Superior temporal gyrus (tissue), 1 donor: ENCODE measurements at regions not wholly inside any gene's neighbourhood (a gene's known extent, or its start where the extent isn't known, plus 50 kb on each side); places are given as distances from the start of the nearest gene placed in this dataset.
A peak's percentile ranks its signal among the peaks of the same experiment; 100 is the strongest.

Experiments
- DNase-seq: peaks from one replicate; pipeline ENCODE4 v3.0.0-alpha.2; 2016; ENCODE audit errors: extremely low spot score

- peak; percentile 44 for DNase-seq
These were observed 128.8 kb upstream of the TRIB2 start for GRCh38 chr2:12587729-12588522.

DNA sequence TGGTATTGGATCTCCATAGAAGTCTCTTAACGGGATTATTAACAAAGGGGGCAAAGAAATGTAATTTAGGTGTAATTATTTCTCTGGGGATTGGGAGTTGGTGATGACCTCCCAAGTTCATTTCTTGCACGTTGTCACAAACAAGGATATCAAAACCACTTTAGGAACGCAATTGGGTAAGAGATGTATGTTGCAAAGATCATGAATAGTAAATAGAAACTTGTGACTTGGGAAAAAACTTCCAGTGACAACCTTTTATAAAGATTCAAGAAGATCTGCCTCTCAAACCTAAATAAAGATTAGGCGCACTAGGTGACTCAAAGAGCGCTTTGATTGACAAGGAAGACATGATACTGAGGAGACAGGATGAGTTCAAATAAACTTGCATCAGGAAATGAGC, 127.8 kb upstream of the TRIB2 start:
- DNase-seq: no peak

DNA sequence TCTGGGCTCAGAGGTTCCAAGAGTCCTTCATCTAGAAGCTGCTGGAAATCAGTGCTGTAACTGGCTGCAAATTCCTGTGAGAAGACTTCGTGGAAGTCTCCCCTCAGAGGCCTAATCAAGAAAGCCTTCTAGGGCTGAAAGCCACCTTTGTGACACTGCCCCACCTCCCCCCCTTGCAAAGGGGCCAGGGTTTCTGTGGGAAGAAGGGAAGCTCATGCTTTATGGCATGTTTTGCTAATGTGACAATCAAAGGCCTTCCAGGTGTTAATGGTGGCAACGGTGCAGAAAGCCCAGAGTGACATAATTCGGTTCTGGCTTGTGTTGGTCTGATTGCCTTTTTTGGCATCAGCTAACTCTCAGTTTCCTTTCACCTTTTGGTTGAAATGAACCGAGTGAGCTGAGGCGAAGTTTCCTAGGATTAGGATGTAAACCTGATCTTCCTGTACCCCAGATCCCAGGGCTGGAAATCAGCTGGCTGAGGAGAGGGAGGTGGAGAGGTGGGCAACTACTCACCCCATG, 126.9 kb upstream of the TRIB2 start:
- no peak for DNase-seq

DNA sequence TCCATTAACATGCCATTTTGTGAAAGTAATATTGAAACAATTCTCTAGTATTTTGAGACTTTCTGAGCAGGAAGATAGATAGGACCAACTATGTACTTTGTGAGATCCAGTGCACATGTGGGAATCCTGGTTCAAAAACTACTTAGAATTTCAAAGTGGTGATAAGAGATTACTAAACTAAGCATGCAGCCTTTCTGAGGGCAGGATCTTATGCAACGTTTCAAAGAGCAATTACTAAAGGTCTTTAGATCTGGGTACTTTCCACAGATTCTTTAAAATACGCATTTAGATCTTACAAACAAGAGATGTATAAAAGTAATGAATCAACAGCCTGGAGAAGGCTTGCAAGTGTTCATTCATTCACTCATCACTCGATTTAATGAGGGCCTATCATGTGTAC, 124.4 kb upstream of the TRIB2 start:
- DNase-seq: no peak

DNA sequence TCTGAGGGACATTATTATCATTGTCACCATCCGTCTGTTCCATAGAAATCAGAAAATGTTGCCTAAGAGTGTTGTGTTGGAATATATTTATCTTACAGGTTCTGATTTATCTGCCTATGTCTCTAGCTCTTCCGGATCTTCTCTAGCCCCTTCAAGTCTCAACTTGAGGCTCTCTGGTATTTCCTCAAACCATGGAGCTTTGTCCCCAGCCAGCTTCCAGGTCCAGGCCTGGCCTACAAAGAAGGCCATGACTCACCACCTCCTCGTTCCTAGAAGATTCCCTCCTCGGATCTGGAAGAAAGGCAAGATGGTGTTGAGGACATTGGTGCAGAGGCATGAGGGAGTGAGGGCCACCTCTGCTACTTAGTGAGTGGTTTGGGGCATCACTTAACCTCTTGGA, 122.1 kb upstream of the TRIB2 start:
- DNase-seq: no peak

DNA sequence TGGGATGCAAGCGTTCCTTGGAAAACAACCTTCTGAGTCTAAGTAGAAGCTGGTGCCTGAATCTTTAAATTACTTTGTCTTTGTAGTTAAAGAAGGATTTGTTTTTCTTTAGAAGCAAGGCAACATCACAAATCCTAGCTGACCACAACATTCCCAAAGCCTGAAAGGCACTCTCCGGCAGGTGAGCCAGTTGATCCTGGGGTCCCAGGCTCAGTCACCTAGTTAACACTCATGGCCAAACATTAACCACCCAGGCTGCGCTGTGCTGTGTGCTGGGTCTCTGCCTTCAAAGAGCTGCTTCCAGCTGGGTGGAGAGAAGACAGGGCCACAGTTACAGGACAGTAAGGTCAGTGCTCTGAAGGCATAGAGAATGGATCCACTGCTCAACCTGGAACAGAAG, 120.0 kb upstream of the TRIB2 start:
- DNase-seq: no peak

DNA sequence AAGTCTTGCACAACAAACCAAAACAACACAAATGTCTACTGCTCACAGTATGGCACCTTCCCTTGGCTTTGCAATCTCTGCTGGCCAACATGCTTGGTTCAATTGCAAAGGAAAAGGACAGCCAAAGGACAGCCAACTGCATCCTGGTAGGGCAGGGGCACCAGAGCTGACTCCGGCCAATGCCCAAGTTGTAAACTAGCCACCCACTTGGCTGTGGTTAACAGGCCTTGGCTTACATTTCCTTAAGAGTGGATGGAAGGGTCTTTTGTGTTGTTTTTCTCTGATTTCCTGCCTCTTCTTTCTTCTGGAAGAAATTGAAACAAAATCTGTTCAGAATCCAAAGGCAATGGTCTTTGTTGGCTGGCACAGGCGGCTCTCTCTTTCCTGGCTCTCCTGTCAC, 119.1 kb upstream of the TRIB2 start:
- DNase-seq: peak; percentile 23

DNA sequence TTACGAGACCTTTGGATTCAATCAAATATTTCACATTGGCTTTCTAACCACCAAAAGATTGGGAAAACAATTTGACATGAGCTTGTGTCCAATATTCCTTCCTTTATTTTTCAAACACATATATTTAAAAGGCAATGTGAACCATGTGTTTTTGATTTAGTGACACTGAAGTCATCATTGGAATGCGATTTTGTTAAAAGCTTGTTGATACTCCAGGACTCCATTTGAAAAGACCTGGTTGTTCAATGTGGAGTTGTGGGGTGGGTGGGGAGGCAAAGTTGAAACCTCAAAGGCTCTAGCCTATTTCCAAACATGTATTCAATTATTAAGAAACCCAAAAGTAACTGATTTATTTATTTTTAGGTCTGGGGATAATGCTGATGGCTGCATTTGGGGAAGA, 114.1 kb upstream of the TRIB2 start:
- DNase-seq: no peak

DNA sequence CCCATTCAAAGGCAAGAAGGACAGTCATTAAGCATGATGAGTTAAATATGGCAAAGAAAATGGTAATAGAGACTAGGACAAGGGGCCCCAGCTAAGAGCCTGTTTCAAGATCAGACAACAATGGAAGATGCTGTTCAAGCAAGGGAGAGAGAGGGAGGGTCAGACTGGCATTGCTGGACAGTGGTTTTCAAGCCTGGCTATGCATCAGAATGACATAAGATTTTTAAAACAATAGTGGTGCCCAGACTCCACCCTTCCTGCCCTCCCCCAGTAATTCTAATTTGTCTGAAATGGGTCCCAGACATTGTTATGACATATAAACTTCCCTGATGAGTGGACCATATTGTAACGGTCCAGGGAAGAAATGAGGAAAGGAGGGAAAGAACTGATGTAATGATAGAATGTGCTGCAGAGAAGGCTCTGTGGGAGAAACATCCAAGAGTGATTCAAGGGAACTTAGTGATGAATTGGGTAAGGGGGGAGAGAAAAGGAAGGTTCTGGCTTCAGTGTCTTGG, 112.9 kb upstream of the TRIB2 start:
- DNase-seq: no peak

- DNase-seq: no peak
These were observed 112.4 kb upstream of the TRIB2 start for GRCh38 chr2:12604341-12604740.

GRCh38 chr2:12605366-12605765, 111.4 kb upstream of the TRIB2 start:
- no peak for DNase-seq

DNA sequence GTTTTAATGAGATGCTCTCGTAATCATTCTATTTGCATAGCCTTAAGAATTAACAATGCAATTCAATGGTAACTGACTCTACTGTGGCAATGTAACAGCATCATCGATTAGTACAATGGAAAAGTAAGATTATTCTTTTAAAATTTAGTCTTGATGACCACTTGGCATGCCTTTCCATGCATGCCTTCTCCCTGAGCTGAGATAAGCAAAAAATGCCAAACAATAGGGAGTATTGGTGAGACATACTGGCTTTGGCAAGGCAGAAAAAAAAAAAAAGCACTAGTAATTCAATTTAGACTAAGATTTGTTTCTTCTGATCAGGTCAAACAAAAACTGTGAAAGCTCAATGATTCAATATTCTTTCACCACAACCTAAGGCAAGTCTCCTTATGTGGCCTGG, 110.8 kb upstream of the TRIB2 start:
- no peak for DNase-seq

- no peak for DNase-seq
These were observed 110.2 kb upstream of the TRIB2 start for GRCh38 chr2:12606472-12607000.

GRCh38 chr2:12607971-12608370, 108.8 kb upstream of the TRIB2 start:
- no peak for DNase-seq

DNA sequence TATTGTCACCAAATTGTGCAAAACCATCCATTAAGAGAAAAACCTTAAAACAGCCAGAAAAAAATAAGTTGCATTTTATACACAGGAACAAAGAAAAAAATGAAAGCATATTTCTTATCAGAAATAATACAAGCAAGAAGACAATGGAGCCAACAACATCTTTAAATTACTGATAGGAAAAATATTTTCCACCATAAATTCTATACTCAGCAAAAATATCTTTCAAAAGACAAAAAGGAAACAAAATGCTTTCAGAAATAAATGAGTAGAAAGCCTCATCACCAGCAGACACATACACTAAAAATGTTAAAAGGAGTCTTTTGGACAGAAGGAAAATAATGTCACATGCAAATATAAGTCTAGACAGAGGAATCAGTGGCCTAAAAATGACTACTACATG, 106.4 kb upstream of the TRIB2 start:
- no peak for DNase-seq

- no peak for DNase-seq
These were observed 104.6 kb upstream of the TRIB2 start for GRCh38 chr2:12612168-12612567.

- DNase-seq: no peak
These were observed 104.1 kb upstream of the TRIB2 start for GRCh38 chr2:12612671-12613070.

DNA sequence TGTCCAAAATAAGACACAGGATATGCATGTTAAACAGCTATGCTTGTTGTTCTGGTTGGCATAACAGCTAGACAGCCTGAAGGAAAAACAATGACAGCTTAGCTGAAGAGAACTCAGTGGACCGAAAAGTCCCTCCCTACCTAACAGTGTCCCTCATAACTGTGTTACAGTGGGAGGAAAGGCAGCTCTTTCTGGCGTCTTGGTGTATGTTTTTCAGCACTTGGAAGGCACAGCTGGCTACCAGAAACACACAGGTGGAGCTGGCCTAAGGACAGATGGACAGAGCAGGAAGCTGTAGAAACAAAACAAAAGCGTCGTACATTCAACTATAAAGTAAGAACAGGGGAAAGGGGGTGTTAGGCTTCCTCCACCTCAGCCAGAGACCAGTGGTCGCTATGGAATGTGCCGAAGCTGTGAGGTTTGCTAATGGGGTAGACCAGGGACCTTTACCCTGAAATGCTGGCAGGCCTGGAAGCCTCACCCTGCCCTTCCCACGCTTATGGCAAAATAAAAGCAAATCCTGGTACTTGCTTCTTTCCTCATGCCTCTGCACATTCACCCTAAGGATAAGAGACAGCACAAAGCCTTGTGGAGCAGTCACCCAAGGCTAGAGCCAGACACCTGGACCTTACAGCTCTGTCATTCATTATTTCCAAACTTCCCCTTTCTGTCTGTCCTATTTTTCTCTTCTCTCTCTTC, 103.5 kb upstream of the TRIB2 start:
- DNase-seq: no peak

GRCh38 chr2:12615509-12615908, 101.2 kb upstream of the TRIB2 start:
- no peak for DNase-seq

- DNase-seq: no peak
These were observed 100.1 kb upstream of the TRIB2 start for GRCh38 chr2:12616456-12617156.

GRCh38 chr2:12617366-12617765, 99.4 kb upstream of the TRIB2 start:
- DNase-seq: no peak

- DNase-seq: no peak
These were observed 98.9 kb upstream of the TRIB2 start for GRCh38 chr2:12617853-12618252.
